NB4 (cell line): ENCODE measurements at regions not wholly inside any gene's neighbourhood (a gene's known extent, or its start where the extent isn't known, plus 50 kb on each side); places are given as distances from the start of the nearest gene placed in this dataset.

Experiments used
- DNase-seq: peaks from one replicate; pipeline ENCODE4 v3.0.0; 2010; ENCODE audit warnings: low read depth
- H3K4me3 ChIP-seq: one replicate; pipeline ENCODE4 v1.5.1; 2011; ENCODE audit warnings: mild to moderate bottlenecking, low read depth, low read length, moderate library complexity
- MYC ChIP-seq: IDR thresholded peaks from 2 replicates; pipeline ENCODE4 v1.6.1; 2011; ENCODE audit warnings: low read depth, low read length
- POLR2A ChIP-seq: IDR thresholded peaks from 2 replicates; pipeline ENCODE4 v1.6.1; 2011; ENCODE audit warnings: mild to moderate bottlenecking; ENCODE audit not compliant: insufficient read length; ENCODE audit errors: extremely low read depth
- TF ChIP-seq, protein P1 (sequence below): IDR thresholded peaks from 2 replicates; pipeline ENCODE4 v1.6.1; 2011; ENCODE audit warnings: low read depth, low read length
- TF ChIP-seq, protein P2 (sequence below): IDR thresholded peaks from one replicate; pipeline ENCODE4 v1.5.1; 2012; ENCODE audit warnings: low read depth, low read length

DNA sequence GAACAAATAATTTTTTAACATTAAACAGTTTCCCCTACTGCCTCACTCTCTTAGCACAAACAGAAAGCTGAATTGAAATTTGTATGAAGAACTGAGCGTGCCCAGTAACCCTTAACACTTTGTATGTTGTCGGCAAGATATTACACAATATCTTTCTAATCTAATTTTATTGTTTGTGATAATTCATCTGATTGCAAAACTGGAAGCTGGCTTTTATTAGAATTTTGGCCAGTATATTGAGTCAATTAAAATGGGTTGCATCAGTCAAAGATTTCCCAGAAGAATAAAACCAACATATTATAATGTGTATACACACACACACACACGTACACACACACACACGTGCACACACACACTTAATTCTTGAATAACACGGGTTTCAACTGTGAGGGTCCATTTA lies 2332.1 kb downstream of the PCDH7 start:
- no peak for DNase-seq
- TF ChIP-seq POLR2A (no peak), MYC (no peak)
- TF ChIP-seq, protein P1, sequence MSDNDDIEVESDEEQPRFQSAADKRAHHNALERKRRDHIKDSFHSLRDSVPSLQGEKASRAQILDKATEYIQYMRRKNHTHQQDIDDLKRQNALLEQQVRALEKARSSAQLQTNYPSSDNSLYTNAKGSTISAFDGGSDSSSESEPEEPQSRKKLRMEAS: no peak
- TF ChIP-seq, protein P2, sequence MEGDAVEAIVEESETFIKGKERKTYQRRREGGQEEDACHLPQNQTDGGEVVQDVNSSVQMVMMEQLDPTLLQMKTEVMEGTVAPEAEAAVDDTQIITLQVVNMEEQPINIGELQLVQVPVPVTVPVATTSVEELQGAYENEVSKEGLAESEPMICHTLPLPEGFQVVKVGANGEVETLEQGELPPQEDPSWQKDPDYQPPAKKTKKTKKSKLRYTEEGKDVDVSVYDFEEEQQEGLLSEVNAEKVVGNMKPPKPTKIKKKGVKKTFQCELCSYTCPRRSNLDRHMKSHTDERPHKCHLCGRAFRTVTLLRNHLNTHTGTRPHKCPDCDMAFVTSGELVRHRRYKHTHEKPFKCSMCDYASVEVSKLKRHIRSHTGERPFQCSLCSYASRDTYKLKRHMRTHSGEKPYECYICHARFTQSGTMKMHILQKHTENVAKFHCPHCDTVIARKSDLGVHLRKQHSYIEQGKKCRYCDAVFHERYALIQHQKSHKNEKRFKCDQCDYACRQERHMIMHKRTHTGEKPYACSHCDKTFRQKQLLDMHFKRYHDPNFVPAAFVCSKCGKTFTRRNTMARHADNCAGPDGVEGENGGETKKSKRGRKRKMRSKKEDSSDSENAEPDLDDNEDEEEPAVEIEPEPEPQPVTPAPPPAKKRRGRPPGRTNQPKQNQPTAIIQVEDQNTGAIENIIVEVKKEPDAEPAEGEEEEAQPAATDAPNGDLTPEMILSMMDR: no peak
- H3K4me3 ChIP-seq: no peak overlapping the region

DNA sequence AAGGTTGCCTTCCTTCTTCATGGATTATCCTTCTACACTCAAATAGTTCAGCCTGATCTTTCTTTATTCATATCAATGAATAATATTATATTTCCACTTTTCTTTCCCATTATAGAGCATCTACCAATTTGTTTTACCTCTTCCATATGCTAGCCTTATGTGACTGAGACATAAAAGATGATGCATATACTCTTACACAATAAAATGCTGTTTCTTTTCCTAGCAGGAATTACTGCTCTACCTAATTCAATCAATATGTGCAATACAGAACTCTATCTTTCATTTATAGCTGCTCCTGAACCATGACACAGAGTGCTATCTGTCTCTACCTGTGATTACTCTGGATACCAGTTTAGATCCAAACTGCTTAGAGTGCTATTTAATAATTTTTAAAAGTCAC lies 2334.0 kb downstream of the PCDH7 start:
- H3K4me3 ChIP-seq: no peak overlapping the region
- DNase-seq: no peak
- no peak for TF ChIP-seq POLR2A
- TF ChIP-seq, protein P2: no peak
- TF ChIP-seq, protein P1: no peak
- no peak for TF ChIP-seq MYC

DNA sequence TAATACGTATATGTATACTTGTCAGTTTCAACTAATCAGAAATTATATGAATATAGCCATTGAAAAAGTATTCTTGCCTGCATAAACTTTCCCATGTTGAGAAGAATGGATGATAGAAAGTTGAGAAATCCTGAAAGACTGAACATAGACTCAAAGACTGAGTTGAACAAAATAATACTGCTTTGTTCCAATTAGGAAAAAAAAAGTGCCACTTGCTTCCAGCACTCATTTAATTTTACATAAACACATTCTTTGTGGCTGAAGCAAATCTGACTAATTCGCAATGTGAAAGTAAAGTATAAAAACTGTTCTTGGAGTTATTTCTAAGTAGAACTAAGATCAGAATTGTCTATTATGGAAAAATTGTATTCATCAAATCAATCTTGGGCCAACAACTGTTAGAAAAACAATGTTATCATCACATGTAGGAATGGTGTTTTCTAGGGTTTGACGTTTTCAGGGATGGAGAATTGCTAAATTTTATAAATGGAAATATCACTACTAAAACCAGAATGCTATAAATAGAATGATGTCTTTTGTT lies 2334.6 kb downstream of the PCDH7 start:
- H3K4me3 ChIP-seq: no peak overlapping the region
- no peak for DNase-seq
- TF ChIP-seq, protein P1: no peak
- TF ChIP-seq MYC: no peak

DNA sequence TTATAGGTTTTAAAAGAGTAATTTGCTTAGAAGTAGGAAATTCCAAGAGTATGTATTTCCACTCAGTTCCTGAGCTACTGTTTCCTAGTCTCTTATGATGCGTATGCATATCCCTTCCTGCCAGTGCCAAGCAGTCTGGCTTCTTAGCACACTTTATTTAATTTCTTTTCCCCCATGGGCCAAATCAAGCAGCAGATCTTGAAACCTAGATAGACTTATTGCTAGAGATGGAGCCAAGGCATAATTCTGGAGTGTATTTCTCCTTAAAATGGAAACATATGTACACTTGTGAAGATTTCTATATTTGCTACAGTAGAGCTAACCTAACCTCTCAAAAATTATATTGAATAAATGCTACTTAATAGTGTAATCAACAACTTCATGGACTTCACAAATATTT lies 2337.6 kb downstream of the PCDH7 start:
- no peak for TF ChIP-seq MYC
- TF ChIP-seq, protein P2: no peak
- TF ChIP-seq POLR2A: no peak
- TF ChIP-seq, protein P1: no peak
- no peak for DNase-seq
- H3K4me3 ChIP-seq: no peak overlapping the region

- DNase-seq: no peak
- TF ChIP-seq MYC (no peak), POLR2A (no peak)
- TF ChIP-seq, protein P2: no peak
- TF ChIP-seq, protein P1: no peak
- H3K4me3 ChIP-seq: no peak overlapping the region
Measured at GRCh38 chr4:33058998-33059397, 2338.8 kb downstream of the PCDH7 start.

DNA sequence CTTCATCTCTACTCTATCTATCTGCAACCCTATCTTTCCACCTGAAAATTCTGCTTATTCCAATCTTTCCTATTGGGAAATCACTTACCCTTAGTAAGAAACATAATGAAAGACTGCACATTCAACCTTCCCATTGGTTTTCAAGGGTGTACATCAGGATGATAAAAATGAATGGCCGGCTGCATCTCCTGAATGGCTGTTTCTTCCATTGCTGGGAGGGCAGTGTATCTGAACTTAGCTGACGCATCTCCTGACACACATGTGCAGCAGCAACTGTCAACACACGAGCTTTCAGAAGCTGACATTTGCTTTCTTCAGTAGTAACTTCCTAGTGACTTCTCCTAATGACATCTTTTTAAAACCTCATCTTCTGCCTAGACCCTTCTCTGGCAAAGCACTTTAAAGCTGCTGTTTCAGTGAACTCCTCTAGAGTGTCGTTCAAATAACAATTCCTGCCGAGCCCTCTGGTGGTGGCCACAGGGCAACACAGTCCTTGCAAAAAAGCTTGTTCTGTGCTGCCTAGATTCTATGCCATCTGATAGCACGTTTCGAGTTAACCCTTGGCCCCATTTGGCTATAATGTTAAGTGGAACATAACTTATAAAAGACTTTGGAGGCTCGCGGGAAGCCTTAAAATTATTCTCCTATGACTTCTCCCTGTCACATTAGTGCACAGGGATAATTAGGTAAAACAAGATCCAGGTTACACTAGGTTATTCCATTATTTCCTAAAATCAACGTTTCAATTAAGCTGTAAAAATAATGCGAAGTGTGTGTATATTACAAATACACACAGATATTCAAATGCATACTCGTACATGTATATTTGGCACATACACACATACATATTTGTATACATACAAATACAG lies 2340.7 kb downstream of the PCDH7 start:
- no peak overlapping the region for H3K4me3 ChIP-seq
- TF ChIP-seq, protein P2: peak; percentile 92
- TF ChIP-seq, protein P1: peak; percentile 23; the same call in 1 of the 2 replicates
- TF ChIP-seq POLR2A: no peak
- no peak for TF ChIP-seq MYC
- peak; percentile 67 for DNase-seq
